Ovary (tissue), 7 donors: ENCODE measurements at regions not wholly inside any gene's neighbourhood (a gene's known extent, or its start where the extent isn't known, plus 50 kb on each side); places are given as distances from the start of the nearest gene placed in this dataset.

ENCODE experiments used
- DNase-seq, 5 donors: peaks; one replicate each; pipeline ENCODE4 v3.0.0-alpha.2; 2019 to 2020
- H3K27ac ChIP-seq, 2 donors: fragments of 200-600 bp; one replicate each; pipeline versions ENCODE4 v1.5.1 to v1.8.0; 2019 to 2022
- H3K27me3 ChIP-seq: fragments of 200-600 bp; one replicate; pipeline ENCODE4 v1.8.0; 2022
- H3K36me3 ChIP-seq: fragments of 200-600 bp; sonication (generic); one replicate; pipeline ENCODE4 v1.5.1; 2019
- H3K4me1 ChIP-seq: one replicate; pipeline ENCODE4 v1.8.1; 2013; ENCODE audit warnings: mild to moderate bottlenecking, moderate library complexity; ENCODE audit not compliant: insufficient read depth
- H3K4me3 ChIP-seq: fragments of 200-600 bp; sonication (generic); one replicate; pipeline ENCODE4 v1.5.1; 2017
- H3K9me3 ChIP-seq, 2 donors: fragments of 200-600 bp in 1 of 2; sonication (generic) in 1 of 2; one replicate each; pipeline versions ENCODE4 v1.5.1 to v1.8.1; 2013 to 2019; ENCODE audit warnings: mild to moderate bottlenecking in 1 of 2, moderate library complexity in 1 of 2
- EP300 ChIP-seq: sonication (generic); formaldehyde crosslinking; IDR thresholded peaks from one replicate; pipeline ENCODE4 v1.6.1; 2017; ENCODE audit warnings: antibody characterized with exemption
- POLR2A ChIP-seq: fragments of 450-650 bp; IDR thresholded peaks from one replicate; pipeline ENCODE4 v1.6.1; 2017; ENCODE audit warnings: antibody characterized with exemption, mild to moderate bottlenecking, moderate library complexity
- WGBS, 3 donors: extraction: QIAGEN DNeasy Blood & Tissue Kit in 1 of 3; methylation state at CpG; one replicate each; pipeline versions ENCODE4 v1.1.5 to v1.1.7; 2013 to 2017; 5-methylcytosine and 5-hydroxymethylcytosine counted together
- intact Hi-C, 4 donors: fragments of 100-400 bp; cut with DNase I; formaldehyde crosslinking; loops; one replicate each; pipeline versions ENCODE4 v1.11.0 to v1.15.1; 2022 to 2023
- TF ChIP-seq, protein P1 (sequence below), 3 donors: fragments of 450-650 bp in 2 of 3; fragments of 200-600 bp in 1 of 3; IDR thresholded peaks; one replicate each; pipeline versions ENCODE4 v1.5.1 to v1.8.0; 2016 to 2022; ENCODE audit warnings: antibody characterized with exemption in 3 of 3, mild to moderate bottlenecking in 1 of 3
- donor health status: DM: no; HTN: no; CAD: no; lungs with moderate emphysema.
- donor health status: DM: no; HTN: no; CAD: no.
- donor health status: Bipolar disorder and iron deficiency.
- donor health status: DM: no; HTN: no; CAD: no.
- donor health status: DM: yes; HTN: yes; CAD: no.

DNA sequence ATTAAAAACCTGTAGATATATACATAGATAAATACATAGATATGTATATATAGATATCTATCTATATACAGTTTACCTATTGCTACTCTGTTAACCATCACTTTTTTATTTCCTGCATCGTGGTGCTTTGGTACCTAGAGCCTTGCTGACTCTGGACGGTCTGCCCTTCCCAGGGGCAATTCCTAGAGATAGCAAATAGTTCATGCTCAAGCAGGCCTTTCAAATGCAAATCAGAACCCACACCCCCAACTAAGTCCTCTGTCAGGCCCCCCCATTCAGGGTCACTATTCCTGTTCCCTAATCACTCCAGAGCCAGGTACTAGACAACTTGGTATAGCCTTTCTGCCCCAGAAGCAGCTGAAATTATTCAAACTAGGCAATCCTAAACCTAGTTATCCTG is 273.5 kb upstream of the ADGRL3 start:
- WGBS, 3 donors: 89 to 94% (median 93%) methylated on average over 2 of the region's 2 CpGs
- no peak for TF ChIP-seq POLR2A
- TF ChIP-seq, protein P1, sequence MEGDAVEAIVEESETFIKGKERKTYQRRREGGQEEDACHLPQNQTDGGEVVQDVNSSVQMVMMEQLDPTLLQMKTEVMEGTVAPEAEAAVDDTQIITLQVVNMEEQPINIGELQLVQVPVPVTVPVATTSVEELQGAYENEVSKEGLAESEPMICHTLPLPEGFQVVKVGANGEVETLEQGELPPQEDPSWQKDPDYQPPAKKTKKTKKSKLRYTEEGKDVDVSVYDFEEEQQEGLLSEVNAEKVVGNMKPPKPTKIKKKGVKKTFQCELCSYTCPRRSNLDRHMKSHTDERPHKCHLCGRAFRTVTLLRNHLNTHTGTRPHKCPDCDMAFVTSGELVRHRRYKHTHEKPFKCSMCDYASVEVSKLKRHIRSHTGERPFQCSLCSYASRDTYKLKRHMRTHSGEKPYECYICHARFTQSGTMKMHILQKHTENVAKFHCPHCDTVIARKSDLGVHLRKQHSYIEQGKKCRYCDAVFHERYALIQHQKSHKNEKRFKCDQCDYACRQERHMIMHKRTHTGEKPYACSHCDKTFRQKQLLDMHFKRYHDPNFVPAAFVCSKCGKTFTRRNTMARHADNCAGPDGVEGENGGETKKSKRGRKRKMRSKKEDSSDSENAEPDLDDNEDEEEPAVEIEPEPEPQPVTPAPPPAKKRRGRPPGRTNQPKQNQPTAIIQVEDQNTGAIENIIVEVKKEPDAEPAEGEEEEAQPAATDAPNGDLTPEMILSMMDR (IDR thresholded peaks at IDR 0.05): no peak
- no peak for TF ChIP-seq EP300
- no peak overlapping the region for H3K27ac ChIP-seq

DNA sequence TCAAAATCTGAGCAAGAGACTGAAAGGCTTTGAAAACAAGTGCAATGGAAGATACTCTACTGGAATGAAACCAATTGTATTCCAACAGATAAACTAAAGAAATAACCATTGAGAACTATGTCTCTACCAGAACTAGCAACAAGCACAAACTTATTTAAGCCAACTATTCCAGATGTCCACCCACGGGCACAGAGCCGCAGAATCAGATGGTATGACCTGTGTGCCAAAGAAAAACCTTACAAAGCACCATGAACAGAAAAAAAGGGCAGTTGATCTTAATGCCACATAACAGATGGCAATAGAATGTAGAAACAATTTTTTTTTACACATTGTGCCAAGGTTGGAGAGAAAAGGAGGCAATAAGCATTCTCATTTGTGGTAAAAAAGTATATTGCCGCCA is 269.3 kb upstream of the ADGRL3 start:
- no peaks in the 10 kb centered on the region for H3K27me3 ChIP-seq
- intact Hi-C loops: no loop called here
- no peak overlapping the region for H3K4me3 ChIP-seq
- 53 to 87% (median 60%) methylated on average over 3 of the region's 3 CpGs for WGBS, 3 donors
- no peaks in the 10 kb centered on the region for H3K4me1 ChIP-seq
- TF ChIP-seq, protein P1 (IDR thresholded peaks at IDR 0.05): no peak
- TF ChIP-seq POLR2A (no peak), EP300 (no peak)
- H3K36me3 ChIP-seq: no peaks in the 10 kb centered on the region
- no peaks in the 10 kb centered on the region for H3K9me3 ChIP-seq
- H3K27ac ChIP-seq: no peak overlapping the region
- no peak for DNase-seq

More for the DNA sequence above, 273.5 kb upstream of the ADGRL3 start:
- H3K4me3 ChIP-seq: no peak overlapping the region
- no peaks in the 10 kb centered on the region for H3K36me3 ChIP-seq
- H3K27me3 ChIP-seq: no peaks in the 10 kb centered on the region
- intact Hi-C loops: no loop called here
- DNase-seq: no peak
- no peaks in the 10 kb centered on the region for H3K9me3 ChIP-seq
- no peaks in the 10 kb centered on the region for H3K4me1 ChIP-seq

DNA sequence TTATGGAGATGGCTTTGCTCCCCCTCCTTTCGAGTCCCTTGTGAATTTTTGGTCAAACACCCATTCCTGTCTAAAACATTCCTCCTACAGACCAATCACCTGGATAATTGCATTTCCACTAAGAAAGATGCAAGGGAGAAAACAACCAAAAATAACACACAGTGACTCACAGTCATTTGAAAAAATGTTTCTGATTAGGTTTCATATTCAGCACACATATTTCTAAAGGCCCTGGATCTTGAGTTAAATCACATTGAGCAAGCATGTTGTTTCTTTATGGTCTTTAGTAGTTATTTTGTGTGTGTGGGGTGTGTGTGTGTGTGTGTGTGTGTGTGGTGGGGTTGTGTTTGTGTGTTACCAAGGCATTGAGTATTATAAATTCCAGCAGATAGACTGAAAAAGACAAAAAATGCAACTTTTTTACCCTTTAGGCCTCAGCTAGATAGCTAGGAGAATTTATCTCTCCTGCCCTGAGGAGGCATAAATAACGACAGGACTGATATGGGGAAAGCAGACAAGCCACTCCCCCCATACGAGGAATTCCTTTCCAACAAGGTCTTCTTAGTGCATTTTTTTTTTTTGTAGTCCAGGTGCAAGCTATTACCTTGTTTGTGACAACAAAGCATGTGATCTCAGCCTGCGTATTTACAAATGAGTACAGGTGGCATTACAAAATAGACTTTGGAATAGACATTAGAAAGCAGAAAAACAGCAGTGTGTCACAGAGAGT is 265.4 kb upstream of the ADGRL3 start:
- Histone ChIP-seq H3K27me3 (no peaks in the 10 kb centered on the region), H3K36me3 (no peaks in the 10 kb centered on the region), H3K27ac (no peak overlapping the region), H3K4me3 (no peak overlapping the region), H3K9me3 (no peaks in the 10 kb centered on the region), H3K4me1 (no peaks in the 10 kb centered on the region)
- 25 to 27% (median 27%) methylated on average over 4 of the region's 4 CpGs for WGBS, 3 donors
- DNase-seq: no peak
- no peak for TF ChIP-seq POLR2A
- TF ChIP-seq EP300: no peak
- TF ChIP-seq, protein P1 (IDR thresholded peaks at IDR 0.05): no peak
- intact Hi-C loops: no loop called here

DNA sequence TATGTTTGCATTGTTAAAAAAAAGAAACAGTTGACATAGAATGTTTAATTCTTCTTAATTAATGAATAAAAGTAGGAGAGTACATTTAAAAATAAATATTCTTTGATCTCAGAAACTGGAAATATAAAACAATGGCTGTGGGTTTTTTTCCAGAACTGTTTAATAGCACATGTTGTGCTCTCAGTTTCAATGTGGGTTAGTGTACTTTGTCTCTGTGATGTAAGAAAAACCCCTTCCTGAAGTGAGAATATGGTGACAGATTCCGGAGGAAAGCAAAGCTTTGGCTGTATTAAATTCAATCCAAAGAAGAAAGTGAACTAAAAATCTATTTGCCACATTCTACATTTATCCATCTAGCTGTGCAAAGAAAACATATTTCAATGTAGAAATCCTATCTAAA is 261.9 kb upstream of the ADGRL3 start:
- H3K4me1 ChIP-seq: no peaks in the 10 kb centered on the region
- intact Hi-C loops: no loop called here
- TF ChIP-seq EP300: no peak
- TF ChIP-seq, protein P1 (IDR thresholded peaks at IDR 0.05): no peak
- no peak for TF ChIP-seq POLR2A
- H3K27ac ChIP-seq: no peak overlapping the region
- DNase-seq: no peak
- WGBS, 3 donors: 70 to 78% (median 75%) methylated on average over 1 of the region's 1 CpG
- no peaks in the 10 kb centered on the region for H3K36me3 ChIP-seq
- H3K27me3 ChIP-seq: no peaks in the 10 kb centered on the region
- no peaks in the 10 kb centered on the region for H3K9me3 ChIP-seq
- no peak overlapping the region for H3K4me3 ChIP-seq
